H1 (cell line): ENCODE measurements at regions not wholly inside any gene's neighbourhood (a gene's known extent, or its start where the extent isn't known, plus 50 kb on each side); places are given as distances from the start of the nearest gene placed in this dataset.

ENCODE experiments used
- CTCF ChIA-PET: fragments of 300-600 bp; sonication (Branson Sonifier 250); formaldehyde crosslinking; loops from one replicate; lab custom pipeline; 2021; ENCODE audit not compliant: partially characterized antibody; lab: Charles Lee
- POLR2A ChIA-PET: fragments of 300-600 bp; sonication (Branson Sonifier 250); formaldehyde crosslinking; loops from one replicate; lab custom pipeline; 2021; ENCODE audit warnings: inconsistent platforms; ENCODE audit not compliant: partially characterized antibody; lab: Charles Lee
- DNase-seq, 2 experiments: peaks; one replicate each; pipeline versions ENCODE4 v3.0.0 to v3.0.0-alpha.2; 2010 to 2022; ENCODE audit warnings: low spot score in 2 of 2, low read depth in 1 of 2, mixed read lengths in 1 of 2
- FAIRE-seq: peaks from 2 replicates; lab custom pipeline; 2011; peaks lifted over from hg19 to GRCh38; lab: Jason Lieb, UNC
- H2AFZ ChIP-seq: 2 replicates; pipeline ENCODE4 v1.8.1; 2012; ENCODE audit warnings: low read length, inconsistent platforms
- H2AK5ac ChIP-seq: 2 replicates; pipeline ENCODE4 v1.6.1; 2013; ENCODE audit warnings: low read depth, low read length
- H2BK120ac ChIP-seq: replicated peaks from 2 replicates; pipeline ENCODE3; 2013; ENCODE audit warnings: low read depth, low read length, inconsistent platforms
- H2BK12ac ChIP-seq: 2 replicates; pipeline ENCODE4 v1.6.1; 2013; ENCODE audit warnings: low read depth, low read length
- H2BK15ac ChIP-seq: 2 replicates; pipeline ENCODE4 v1.6.1; 2013; ENCODE audit warnings: low read length
- H2BK20ac ChIP-seq: 2 replicates; pipeline ENCODE4 v1.6.1; 2013; ENCODE audit warnings: low read length
- H2BK5ac ChIP-seq: 2 replicates; pipeline ENCODE4 v1.6.1; 2013; ENCODE audit warnings: low read depth, low read length
- H3K14ac ChIP-seq: 2 replicates; pipeline ENCODE4 v1.6.1; 2013; ENCODE audit warnings: inconsistent platforms; ENCODE audit not compliant: insufficient read length
- H3K18ac ChIP-seq: 2 replicates; pipeline ENCODE4 v1.6.1; 2013; ENCODE audit warnings: low read length; ENCODE audit errors: extremely low read depth
- H3K23ac ChIP-seq: 2 replicates; pipeline ENCODE4 v1.6.1; 2013; ENCODE audit warnings: inconsistent platforms; ENCODE audit not compliant: insufficient read length
- H3K23me2 ChIP-seq: 2 replicates; pipeline ENCODE4 v1.6.1; 2013; ENCODE audit warnings: low read depth, low read length
- H3K27ac ChIP-seq: 2 replicates; pipeline ENCODE4 v1.6.1; 2011; ENCODE audit warnings: low read depth, low read length, inconsistent platforms
- H3K27me3 ChIP-seq, 4 experiments: replicated peaks in 1 of 4; 1 replicate in 1 of 4; 2 replicates in 3 of 4; pipeline versions ENCODE4 v1.6.1 to v1.8.1; 2011 to 2013; ENCODE audit warnings: low read length in 3 of 4, mild to moderate bottlenecking in 3 of 4, inconsistent platforms in 2 of 4, mixed read lengths in 2 of 4, moderate library complexity in 1 of 4; ENCODE audit not compliant: control insufficient read depth in 3 of 4, insufficient read depth in 3 of 4; ENCODE audit errors: extremely low read depth in 1 of 4
- H3K36me3 ChIP-seq, 4 experiments: 2 replicates each; pipeline versions ENCODE4 v1.6.1 to v1.8.1; 2011 to 2013; ENCODE audit warnings: mild to moderate bottlenecking in 4 of 4, low read length in 3 of 4, moderate library complexity in 2 of 4, control low read depth in 1 of 4, inconsistent platforms in 1 of 4; ENCODE audit not compliant: insufficient read depth in 4 of 4, control insufficient read depth in 2 of 4
- H3K4ac ChIP-seq: replicated peaks from 2 replicates; pipeline ENCODE3; 2013; ENCODE audit warnings: low read length, low read depth, mixed read lengths, inconsistent platforms; ENCODE audit not compliant: insufficient read length
- H3K4me1 ChIP-seq, 4 experiments: replicated peaks in 1 of 4; 1 replicate in 1 of 4; 2 replicates in 3 of 4; pipeline versions ENCODE4 v1.6.1 to v1.8.1; 2011 to 2013; ENCODE audit warnings: low read length in 3 of 4, inconsistent platforms in 2 of 4, mixed read lengths in 1 of 4; ENCODE audit not compliant: insufficient read depth in 4 of 4, control insufficient read depth in 3 of 4
- H3K4me2 ChIP-seq, 2 experiments: 2 replicates each; pipeline versions ENCODE4 v1.6.1 to v1.8.1; 2011 to 2013; ENCODE audit warnings: low read depth in 2 of 2, low read length in 2 of 2, control low read depth in 1 of 2, inconsistent platforms in 1 of 2, mild to moderate bottlenecking in 1 of 2; ENCODE audit not compliant: insufficient read depth in 1 of 2
- H3K4me3 ChIP-seq, 4 experiments: fragments of 200-600, 300-600 bp in 1 of 4; sonication (generic), shearing (Covaris generic), sonication (Bioruptor Twin) in 1 of 4; 2 replicates each; pipeline versions ENCODE4 v1.5.1 to v1.8.1; 2011 to 2016; ENCODE audit warnings: low read length in 4 of 4, low read depth in 3 of 4, control low read depth in 2 of 4, inconsistent platforms in 2 of 4, mild to moderate bottlenecking in 2 of 4, mixed read lengths in 1 of 4, moderate library complexity in 1 of 4; ENCODE audit not compliant: insufficient read depth in 2 of 4; ENCODE audit errors: extremely low read depth in 1 of 4
- H3K56ac ChIP-seq: replicated peaks from 2 replicates; pipeline ENCODE3; 2013; ENCODE audit warnings: low read depth, mild to moderate bottlenecking, mixed read lengths, low read length, inconsistent platforms; ENCODE audit not compliant: insufficient read length
- H3K79me1 ChIP-seq: 2 replicates; pipeline ENCODE4 v1.6.1; 2013; ENCODE audit warnings: low read depth, low read length, control low read depth
- H3K79me2 ChIP-seq, 2 experiments: 2 replicates each; pipeline versions ENCODE4 v1.6.1 to v1.8.1; 2012 to 2013; ENCODE audit warnings: low read length in 2 of 2, mild to moderate bottlenecking in 2 of 2, inconsistent platforms in 1 of 2; ENCODE audit not compliant: insufficient read depth in 2 of 2, control insufficient read depth in 1 of 2
- H3K9ac ChIP-seq, 4 experiments: replicated peaks in 1 of 4; 1 replicate in 1 of 4; 2 replicates in 3 of 4; pipeline versions ENCODE4 v1.6.1 to v1.8.1; 2011 to 2013; ENCODE audit warnings: low read depth in 3 of 4, low read length in 3 of 4, control low read depth in 2 of 4, mild to moderate bottlenecking in 2 of 4, moderate library complexity in 2 of 4, inconsistent platforms in 1 of 4; ENCODE audit errors: extremely low read depth in 1 of 4
- H3K9me3 ChIP-seq, 2 experiments: 2 replicates each; pipeline versions ENCODE4 v1.6.1 to v1.8.1; 2012 to 2013; ENCODE audit warnings: mild to moderate bottlenecking in 2 of 2, moderate library complexity in 2 of 2, control low read depth in 1 of 2, inconsistent platforms in 1 of 2, low read depth in 1 of 2, low read length in 1 of 2, mixed read lengths in 1 of 2; ENCODE audit not compliant: insufficient read depth in 2 of 2
- H4K20me1 ChIP-seq, 2 experiments: replicated peaks in 1 of 2; 2 replicates each; pipeline versions ENCODE3 to v1.8.1; 2011 to 2013; ENCODE audit warnings: inconsistent platforms in 2 of 2, low read length in 2 of 2, mild to moderate bottlenecking in 1 of 2; ENCODE audit not compliant: insufficient read depth in 2 of 2, control insufficient read depth in 1 of 2
- H4K5ac ChIP-seq: 2 replicates; pipeline ENCODE4 v1.6.1; 2013; ENCODE audit warnings: low read length, low read depth, mixed read lengths, inconsistent platforms; ENCODE audit not compliant: insufficient read length
- H4K8ac ChIP-seq: 2 replicates; pipeline ENCODE4 v1.8.0; 2013; ENCODE audit warnings: mild to moderate bottlenecking, moderate library complexity, low read length, inconsistent platforms; ENCODE audit not compliant: insufficient read depth; ENCODE audit errors: extremely low read depth
- H4K91ac ChIP-seq: replicated peaks from 2 replicates; pipeline ENCODE3; 2013; ENCODE audit warnings: low read length, mixed read lengths, inconsistent platforms; ENCODE audit not compliant: insufficient read length
- BACH1 ChIP-seq: IDR thresholded peaks from 2 replicates; pipeline ENCODE4 v1.6.1; 2012; ENCODE audit warnings: low read length, improper control_type of control experiment
- CEBPB ChIP-seq: IDR thresholded peaks from 2 replicates; pipeline ENCODE4 v1.6.1; 2012; ENCODE audit warnings: low read depth, low read length
- CREB1 ChIP-seq: IDR thresholded peaks from 2 replicates; pipeline ENCODE4 v1.6.1; 2012; ENCODE audit warnings: inconsistent platforms
- GTF2F1 ChIP-seq: IDR thresholded peaks from 2 replicates; pipeline ENCODE4 v1.6.1; 2012; ENCODE audit warnings: low read depth, low read length, improper control_type of control experiment, borderline replicate concordance
- HDAC6 ChIP-seq: IDR thresholded peaks from one replicate; pipeline ENCODE4 v1.7.1; 2012; ENCODE audit warnings: low read depth, mild to moderate bottlenecking, inconsistent platforms, low read length, moderate library complexity
- JUND ChIP-seq: IDR thresholded peaks from 2 replicates; pipeline ENCODE4 v1.6.1; 2011; ENCODE audit warnings: mild to moderate bottlenecking, improper control_type of control experiment, low read length
- KDM5A ChIP-seq: fragments of 200-600 bp; IDR thresholded peaks from 2 replicates; pipeline ENCODE4 v1.7.1; 2012; ENCODE audit warnings: mild to moderate bottlenecking, low read length, inconsistent platforms, mixed read lengths
- RFX5 ChIP-seq: IDR thresholded peaks from 2 replicates; pipeline ENCODE4 v1.6.1; 2011; ENCODE audit warnings: low read depth, low read length, improper control_type of control experiment, borderline replicate concordance
- SIX5 ChIP-seq: IDR thresholded peaks from 2 replicates; pipeline ENCODE4 v1.6.1; 2011; ENCODE audit warnings: mild to moderate bottlenecking, low read depth, low read length
- SP2 ChIP-seq: IDR thresholded peaks from 2 replicates; pipeline ENCODE4 v1.6.1; 2012; ENCODE audit warnings: mild to moderate bottlenecking, low read length, inconsistent platforms
- TEAD4 ChIP-seq: IDR thresholded peaks from 2 replicates; pipeline ENCODE4 v1.6.1; 2012; ENCODE audit warnings: low read depth, low read length, inconsistent platforms, mixed read lengths
- WGBS, 2 experiments: shearing (Covaris generic) in 1 of 2; methylation state at CpG; one replicate each; pipeline versions ENCODE4 v1.1.6 to v1.1.7; 2013 to 2015; ENCODE audit warnings: low lambda C conversion rate in 2 of 2, mixed read lengths in 2 of 2, inconsistent platforms in 1 of 2, low coverage in 1 of 2, missing lambda C conversion rate in 1 of 2; ENCODE audit not compliant: insufficient replicate concordance in 2 of 2, insufficient coverage in 1 of 2, insufficient read length in 1 of 2; ENCODE audit errors: extremely low coverage in 1 of 2, missing lambda C conversion rate in 1 of 2; 5-methylcytosine and 5-hydroxymethylcytosine counted together

GRCh38 chr4:25563071-25563564 is 92.5 kb upstream of the SLC34A2 start:
- Histone ChIP-seq H3K79me2 (no peaks in the 10 kb centered on the region), H3K4ac (no peak overlapping the region), H3K79me1 (no peaks in the 10 kb centered on the region), H2AK5ac (no peak overlapping the region), H3K14ac (no peak overlapping the region), H3K27ac (no peak overlapping the region), H3K56ac (no peak overlapping the region), H3K9ac (no peak overlapping the region), H2BK5ac (peak overlapping the region; percentile 66; the same call in 1 of the 2 replicates), H4K20me1 (no peaks in the 10 kb centered on the region), H3K23ac (no peak overlapping the region), H2AFZ (no peak overlapping the region), H3K18ac (peak overlapping the region; percentile 83), H4K8ac (no peak overlapping the region), H3K9me3 (no peaks in the 10 kb centered on the region), H3K4me1 (peaks cover 0 to 8% (median 6%) of the 10 kb centered on the region in 4 experiments; a peak in 5 of 7 replicates), H2BK20ac (no peak overlapping the region), H3K4me3 (no peak overlapping the region), H4K5ac (no peak overlapping the region), H3K27me3 (no peaks in the 10 kb centered on the region), H2BK120ac (no peak overlapping the region), H4K91ac (no peak overlapping the region), H3K36me3 (no peaks in the 10 kb centered on the region), H3K23me2 (0 out of 2 replicates have a peak, but pooled peaks cover 2% of the 10 kb centered on the region), H2BK15ac (no peak overlapping the region), H2BK12ac (no peak overlapping the region), H3K4me2 (no peak overlapping the region)
- TF ChIP-seq SIX5: no peak
- TF ChIP-seq RFX5: no peak
- no peak for TF ChIP-seq GTF2F1
- no peak for TF ChIP-seq CREB1
- TF ChIP-seq KDM5A: no peak
- no peak for TF ChIP-seq TEAD4
- TF ChIP-seq SP2: no peak
- TF ChIP-seq BACH1: no peak
- no peak for TF ChIP-seq CEBPB
- TF ChIP-seq HDAC6: no peak
- TF ChIP-seq JUND: no peak
- no peak for FAIRE-seq
- ChIA-PET CTCF (interaction anchor here (0.8 to 1.5 kb wide), 4 partner anchors 15 to 263 kb away, joined by 3 to 5 read pairs (median 3); no protein-coding TSS in a partner anchor), POLR2A (no interaction called here)
- 93% methylated on average over 8 of the region's 8 CpGs; no CpG with 5 or more reads in 1 of the 2 experiments for WGBS, 2 experiments
- DNase-seq: no peak
